ENCODE measurements at regions not wholly inside any gene's neighbourhood (a gene's known extent, or its start where the extent isn't known, plus 50 kb on each side); places are given as distances from the start of the nearest gene placed in this dataset.

DNA sequence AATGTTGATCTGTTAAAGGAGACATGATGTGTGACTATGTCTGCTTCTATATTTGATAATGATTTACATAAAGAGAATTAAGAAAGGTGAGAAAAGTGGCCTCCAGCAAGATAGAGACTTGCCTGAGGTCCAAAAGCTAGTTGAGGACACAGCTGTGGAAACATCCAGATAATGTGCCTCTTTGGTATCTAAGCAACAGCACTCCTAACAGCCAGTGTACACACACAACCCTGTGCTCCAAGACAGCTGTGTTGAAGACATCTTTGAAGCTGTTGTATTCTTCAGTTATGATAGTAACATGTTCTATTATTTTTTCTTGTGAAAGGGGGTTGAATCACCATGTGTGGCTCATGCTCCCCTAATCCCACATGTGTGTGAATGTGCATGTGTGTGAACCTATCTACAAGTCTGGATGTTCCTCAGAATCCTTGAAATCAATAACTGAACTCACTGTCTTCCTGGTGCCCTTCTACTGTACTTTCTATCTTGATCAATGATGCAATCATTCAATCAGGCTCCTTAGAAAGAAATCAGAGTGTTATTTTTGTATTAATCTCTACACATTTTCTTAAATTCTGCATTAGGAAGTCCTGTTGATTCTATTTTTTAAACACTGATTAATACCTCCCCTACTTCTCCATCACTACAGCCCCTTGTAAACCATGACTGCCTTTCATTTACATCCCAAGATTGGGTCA is 116.7 kb upstream of the SSTR4 start:
- TF ChIP-seq, protein P1, sequence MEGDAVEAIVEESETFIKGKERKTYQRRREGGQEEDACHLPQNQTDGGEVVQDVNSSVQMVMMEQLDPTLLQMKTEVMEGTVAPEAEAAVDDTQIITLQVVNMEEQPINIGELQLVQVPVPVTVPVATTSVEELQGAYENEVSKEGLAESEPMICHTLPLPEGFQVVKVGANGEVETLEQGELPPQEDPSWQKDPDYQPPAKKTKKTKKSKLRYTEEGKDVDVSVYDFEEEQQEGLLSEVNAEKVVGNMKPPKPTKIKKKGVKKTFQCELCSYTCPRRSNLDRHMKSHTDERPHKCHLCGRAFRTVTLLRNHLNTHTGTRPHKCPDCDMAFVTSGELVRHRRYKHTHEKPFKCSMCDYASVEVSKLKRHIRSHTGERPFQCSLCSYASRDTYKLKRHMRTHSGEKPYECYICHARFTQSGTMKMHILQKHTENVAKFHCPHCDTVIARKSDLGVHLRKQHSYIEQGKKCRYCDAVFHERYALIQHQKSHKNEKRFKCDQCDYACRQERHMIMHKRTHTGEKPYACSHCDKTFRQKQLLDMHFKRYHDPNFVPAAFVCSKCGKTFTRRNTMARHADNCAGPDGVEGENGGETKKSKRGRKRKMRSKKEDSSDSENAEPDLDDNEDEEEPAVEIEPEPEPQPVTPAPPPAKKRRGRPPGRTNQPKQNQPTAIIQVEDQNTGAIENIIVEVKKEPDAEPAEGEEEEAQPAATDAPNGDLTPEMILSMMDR (IDR thresholded peaks at IDR 0.05; ENCODE audit: low read depth, low read length, missing input control), result no peak
- TF ChIP-seq, protein P2, sequence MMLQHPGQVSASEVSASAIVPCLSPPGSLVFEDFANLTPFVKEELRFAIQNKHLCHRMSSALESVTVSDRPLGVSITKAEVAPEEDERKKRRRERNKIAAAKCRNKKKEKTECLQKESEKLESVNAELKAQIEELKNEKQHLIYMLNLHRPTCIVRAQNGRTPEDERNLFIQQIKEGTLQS (IDR thresholded peaks at IDR 0.05), result no peak
- TF ChIP-seq, protein P3, sequence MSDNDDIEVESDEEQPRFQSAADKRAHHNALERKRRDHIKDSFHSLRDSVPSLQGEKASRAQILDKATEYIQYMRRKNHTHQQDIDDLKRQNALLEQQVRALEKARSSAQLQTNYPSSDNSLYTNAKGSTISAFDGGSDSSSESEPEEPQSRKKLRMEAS (IDR thresholded peaks at IDR 0.05), result no peak
